SK-N-SH treated with all-trans-retinoic acid at 6 μM for 48 hours (cell line): ENCODE measurements at regions not wholly inside any gene's neighbourhood (a gene's known extent, or its start where the extent isn't known, plus 50 kb on each side); places are given as distances from the start of the nearest gene placed in this dataset.

Source experiments
- ARNTL ChIP-seq: fragments of 450-650 bp; formaldehyde crosslinking; IDR thresholded peaks from 2 replicates; pipeline ENCODE4 v1.5.0; 2020; ENCODE audit warnings: low read depth, mild to moderate bottlenecking, moderate library complexity, borderline replicate concordance
- ESRRG ChIP-seq: fragments of 250-450 bp; sonication (Bioruptor Pico); IDR thresholded peaks from 2 replicates; pipeline ENCODE4 v1.6.1; 2021; ENCODE audit warnings: mild to moderate bottlenecking
- OSR1 ChIP-seq: fragments of 250-450 bp; sonication (Bioruptor Pico); IDR thresholded peaks from 2 replicates; pipeline ENCODE4 v1.8.0; 2022; ENCODE audit warnings: moderate library complexity, mild to moderate bottlenecking, inconsistent platforms
- SNAI2 ChIP-seq: fragments of 250-450 bp; sonication (Bioruptor Pico); IDR thresholded peaks from 2 replicates; pipeline ENCODE4 v1.5.0; 2020; ENCODE audit warnings: mild to moderate bottlenecking, moderate library complexity
- ZC3H10 ChIP-seq: fragments of 250-450 bp; sonication (Bioruptor Pico); IDR thresholded peaks from 2 replicates; pipeline ENCODE4 v1.5.1; 2021; ENCODE audit warnings: mild to moderate bottlenecking, moderate library complexity
- ZFP3 ChIP-seq: fragments of 250-450 bp; sonication (Bioruptor Pico); IDR thresholded peaks from 2 replicates; pipeline ENCODE4 v1.5.0; 2020; ENCODE audit warnings: mild to moderate bottlenecking, moderate library complexity
- ZNF565 ChIP-seq: fragments of 450-650 bp; formaldehyde crosslinking; conservative IDR thresholded peaks from 2 replicates; pipeline ENCODE4 v1.5.0; 2020; ENCODE audit warnings: low read depth, mild to moderate bottlenecking, moderate library complexity
- ZNF70 ChIP-seq: fragments of 450-650 bp; formaldehyde crosslinking; IDR thresholded peaks from 2 replicates; pipeline ENCODE4 v1.5.0; 2020; ENCODE audit warnings: mild to moderate bottlenecking, moderate library complexity
- ZNF8 ChIP-seq: fragments of 450-650 bp; formaldehyde crosslinking; IDR thresholded peaks from 2 replicates; pipeline ENCODE4 v1.5.0; 2020; ENCODE audit warnings: mild to moderate bottlenecking, moderate library complexity
- TF ChIP-seq, protein P1 (sequence below): fragments of 250-450 bp; sonication (Bioruptor Pico); IDR thresholded peaks from 2 replicates; pipeline ENCODE4 v1.8.0; 2020; ENCODE audit warnings: mild to moderate bottlenecking, moderate library complexity, borderline replicate concordance

GRCh38 chr13:33367926-33368325 lies 82.4 kb upstream of the STARD13 start:
- TF ChIP-seq ZC3H10 (CRISPR knock-in tag) (no peak), OSR1 (CRISPR knock-in tag) (no peak), ZNF70 (CRISPR knock-in tag) (no peak), ARNTL (CRISPR knock-in tag) (no peak), SNAI2 (no peak), ZNF565 (CRISPR knock-in tag) (no peak), ESRRG (no peak), ZNF8 (CRISPR knock-in tag) (no peak), ZFP3 (CRISPR knock-in tag) (no peak)
- TF ChIP-seq, protein P1, sequence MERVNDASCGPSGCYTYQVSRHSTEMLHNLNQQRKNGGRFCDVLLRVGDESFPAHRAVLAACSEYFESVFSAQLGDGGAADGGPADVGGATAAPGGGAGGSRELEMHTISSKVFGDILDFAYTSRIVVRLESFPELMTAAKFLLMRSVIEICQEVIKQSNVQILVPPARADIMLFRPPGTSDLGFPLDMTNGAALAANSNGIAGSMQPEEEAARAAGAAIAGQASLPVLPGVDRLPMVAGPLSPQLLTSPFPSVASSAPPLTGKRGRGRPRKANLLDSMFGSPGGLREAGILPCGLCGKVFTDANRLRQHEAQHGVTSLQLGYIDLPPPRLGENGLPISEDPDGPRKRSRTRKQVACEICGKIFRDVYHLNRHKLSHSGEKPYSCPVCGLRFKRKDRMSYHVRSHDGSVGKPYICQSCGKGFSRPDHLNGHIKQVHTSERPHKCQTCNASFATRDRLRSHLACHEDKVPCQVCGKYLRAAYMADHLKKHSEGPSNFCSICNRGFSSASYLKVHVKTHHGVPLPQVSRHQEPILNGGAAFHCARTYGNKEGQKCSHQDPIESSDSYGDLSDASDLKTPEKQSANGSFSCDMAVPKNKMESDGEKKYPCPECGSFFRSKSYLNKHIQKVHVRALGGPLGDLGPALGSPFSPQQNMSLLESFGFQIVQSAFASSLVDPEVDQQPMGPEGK = no peak
